HG03175 (cell line): ENCODE measurements at regions not wholly inside any gene's neighbourhood (a gene's known extent, or its start where the extent isn't known, plus 50 kb on each side); places are given as distances from the start of the nearest gene placed in this dataset.
"Not testable (repeated sequence)": the region's sequence is repeated elsewhere in the genome, so short reads cannot be mapped to it uniquely, and the experiment has no call there.

Experiments
- ATAC-seq: cut with Tn5 transposase; IDR thresholded peaks from one replicate; pipeline ENCODE4 v1.9.1; 2021; ENCODE audit warnings: mild to moderate bottlenecking, moderate library complexity; ENCODE audit not compliant: unreplicated experiment

DNA sequence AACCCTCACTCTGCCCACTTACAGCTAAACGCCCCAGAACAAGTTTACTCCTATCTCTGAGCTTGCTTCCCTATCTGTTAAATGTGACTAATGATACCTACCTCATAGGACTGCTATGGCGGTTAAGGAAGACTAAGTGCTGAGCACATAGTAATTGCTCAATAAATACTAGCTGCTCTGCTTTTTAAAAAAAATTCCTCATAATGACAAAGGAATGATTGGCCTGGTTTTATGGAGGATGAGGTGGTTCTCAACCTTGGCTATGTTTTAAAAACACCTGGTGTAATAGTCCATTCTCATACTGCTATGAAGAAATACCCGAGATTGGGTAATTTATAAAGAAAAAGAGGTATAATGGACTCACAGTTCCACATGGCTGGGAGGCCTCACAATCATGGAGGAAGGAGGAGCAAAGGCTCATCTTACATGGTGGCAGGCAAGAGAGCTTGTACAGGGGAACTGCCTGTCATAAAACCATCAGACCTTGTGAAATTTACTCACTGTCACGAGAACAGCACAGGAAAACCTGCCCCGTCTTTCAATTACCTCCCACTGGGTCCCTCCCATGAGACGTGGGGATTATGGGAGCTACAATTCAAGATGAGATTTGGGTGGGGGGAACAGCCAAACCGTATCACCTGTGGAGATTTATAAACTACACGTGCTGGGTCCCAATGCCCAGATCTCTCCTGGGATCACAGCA lies 127.2 kb upstream of the SYT13 start:
- ATAC-seq: no peak

GRCh38 chr11:45412521-45412920 lies 126.4 kb upstream of the SYT13 start:
- no peak for ATAC-seq

- ATAC-seq: no peak
These were observed 125.9 kb upstream of the SYT13 start for GRCh38 chr11:45412051-45412471.

GRCh38 chr11:45411228-45411946 lies 125.2 kb upstream of the SYT13 start:
- no peak for ATAC-seq

DNA sequence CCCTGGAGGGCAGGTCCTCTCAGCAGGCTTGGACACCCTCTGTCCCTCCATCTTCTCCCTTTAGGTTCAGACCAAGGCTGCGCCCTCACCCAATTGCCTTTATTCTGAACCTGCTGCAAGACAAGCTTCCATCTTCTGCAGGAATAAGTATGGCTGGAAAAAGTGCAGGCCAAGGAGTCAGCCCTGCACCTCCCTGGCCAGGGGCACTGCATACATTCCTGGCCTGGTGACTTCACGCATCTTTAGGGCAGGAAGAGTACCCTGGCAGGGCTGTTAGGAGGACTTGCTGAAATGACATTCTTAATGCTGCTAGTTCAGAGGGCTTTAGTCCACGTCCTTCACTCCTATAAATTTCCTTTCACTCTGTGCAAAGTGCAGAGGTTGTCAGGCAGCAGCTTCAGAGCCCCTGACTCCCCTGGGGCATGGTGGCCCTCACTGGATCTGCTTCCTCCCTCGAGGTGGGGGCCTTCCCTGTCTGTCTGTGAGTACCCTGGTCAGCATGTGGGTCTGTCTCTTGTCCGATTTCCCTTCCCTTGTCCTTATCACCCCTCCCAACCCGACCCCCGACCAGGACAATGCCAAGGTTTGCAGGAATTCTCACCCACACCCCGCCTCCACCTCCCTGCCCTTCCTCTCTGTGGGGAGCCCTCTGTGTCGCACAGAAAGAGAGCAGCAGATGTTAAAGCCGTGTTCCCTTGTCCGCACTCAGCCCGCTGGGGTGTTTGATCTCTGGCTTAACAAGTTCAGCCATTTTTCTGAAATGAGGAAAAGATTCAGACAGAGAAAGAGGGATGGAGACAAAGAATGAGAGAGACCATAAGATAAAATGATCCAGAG lies 124.5 kb upstream of the SYT13 start:
- ATAC-seq: no peak

DNA sequence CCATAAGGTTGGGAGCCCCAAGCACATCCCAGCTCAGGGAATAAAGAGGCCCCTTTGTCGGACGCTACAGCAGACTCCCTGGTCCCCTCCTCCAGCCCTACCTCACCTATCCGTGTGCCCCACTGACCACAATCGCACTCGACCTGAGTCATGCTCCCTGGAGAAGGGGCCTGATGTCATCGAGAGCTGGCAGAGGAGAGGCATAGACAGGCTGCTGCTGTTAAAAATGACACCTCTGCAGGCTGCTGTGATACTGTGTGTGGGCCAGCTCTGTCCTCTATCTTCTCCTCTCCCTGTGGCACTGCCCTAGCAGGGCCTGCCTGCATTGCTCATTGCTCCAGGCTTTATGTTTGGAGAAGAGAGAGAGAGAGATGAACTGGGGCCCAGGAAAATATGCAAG lies 123.4 kb upstream of the SYT13 start:
- ATAC-seq: no peak

- no peak for ATAC-seq
These were observed 121.1 kb upstream of the SYT13 start for GRCh38 chr11:45407226-45407625.

DNA sequence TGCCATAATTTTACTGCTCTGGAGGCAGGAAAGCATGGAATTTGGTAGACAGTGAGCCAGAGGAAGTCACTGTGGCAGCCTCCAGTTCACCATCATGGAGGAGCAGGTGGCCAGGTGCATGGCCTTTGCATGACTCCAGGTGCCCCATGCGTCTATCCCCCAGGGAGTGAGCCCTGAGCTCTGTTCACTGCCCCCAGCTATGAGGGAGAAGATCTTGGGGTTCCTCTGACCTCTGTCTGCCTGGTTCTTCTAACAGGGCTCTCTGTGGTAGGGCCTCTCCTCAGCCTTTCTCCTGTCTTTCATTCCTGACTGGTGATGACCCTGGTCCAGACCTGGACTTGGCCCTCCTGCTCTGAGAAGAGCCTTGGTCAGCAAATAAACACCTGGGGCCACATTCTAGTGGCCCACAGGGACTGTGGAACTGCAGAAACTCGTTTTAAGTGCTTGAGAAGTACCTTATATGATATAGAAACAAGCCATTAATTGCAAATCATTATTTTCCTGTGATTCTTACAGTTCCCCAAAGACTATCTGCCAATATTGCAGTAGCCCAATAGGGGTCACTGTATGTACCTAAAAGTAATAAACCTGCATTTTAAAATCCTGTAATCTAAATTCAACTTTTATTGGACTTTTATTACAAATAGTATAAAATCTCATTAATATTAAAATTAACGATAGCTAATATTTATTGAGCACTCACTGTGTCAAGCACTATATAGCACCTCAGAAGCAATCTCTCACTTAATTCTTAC lies 120.0 kb upstream of the SYT13 start:
- no peak for ATAC-seq

GRCh38 chr11:45403521-45403920 lies 117.4 kb upstream of the SYT13 start:
- not testable (repeated sequence) for ATAC-seq

GRCh38 chr11:45402049-45402630 lies 116.0 kb upstream of the SYT13 start:
- no peak for ATAC-seq

DNA sequence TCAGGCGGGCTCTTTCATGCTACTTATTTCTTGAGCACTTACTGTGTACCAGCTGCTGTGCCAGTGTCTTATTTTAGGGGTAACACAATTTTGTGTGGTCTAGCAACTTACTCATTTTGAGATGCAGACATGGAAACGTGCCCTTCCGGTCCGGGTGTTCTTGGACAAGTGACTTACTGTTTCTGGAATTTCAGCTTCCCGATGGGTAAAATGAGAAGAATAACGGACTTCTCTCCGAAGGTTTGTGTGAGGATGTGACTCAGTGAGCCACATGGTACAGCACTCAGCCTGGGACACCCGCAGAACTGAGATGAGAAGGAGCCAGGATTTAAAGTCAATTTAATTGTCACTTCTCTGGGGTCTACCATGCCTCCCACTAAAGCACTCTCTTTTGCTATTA lies 114.5 kb upstream of the SYT13 start:
- no peak for ATAC-seq

- no peak for ATAC-seq
These were observed 113.0 kb upstream of the SYT13 start for GRCh38 chr11:45399166-45399565.

- no peak for ATAC-seq
These were observed 112.2 kb upstream of the SYT13 start for GRCh38 chr11:45398325-45398724.

- ATAC-seq: no peak
These were observed 110.3 kb upstream of the SYT13 start for GRCh38 chr11:45396394-45396793.

DNA sequence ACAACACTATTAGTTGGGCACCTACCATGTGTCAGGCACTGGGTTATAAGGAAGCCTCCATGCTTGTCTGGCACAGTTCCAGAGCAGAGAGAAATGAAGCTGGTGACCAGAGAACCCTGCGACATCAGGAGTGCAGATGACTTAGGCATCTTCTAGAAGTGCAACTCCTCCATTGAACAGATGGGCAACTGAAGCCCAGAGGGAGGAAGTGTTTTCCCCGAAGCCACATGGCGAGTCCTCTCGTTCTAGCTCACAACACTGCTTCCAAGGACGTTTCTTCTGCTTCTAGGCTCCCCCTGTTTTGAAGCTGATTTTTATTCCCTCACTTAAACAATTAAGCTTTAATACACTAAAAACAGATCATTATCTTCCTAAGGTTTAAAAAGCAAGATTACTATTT lies 109.8 kb upstream of the SYT13 start:
- ATAC-seq: no peak

GRCh38 chr11:45395421-45395820 lies 109.3 kb upstream of the SYT13 start:
- no peak for ATAC-seq

GRCh38 chr11:45394294-45395085 lies 108.3 kb upstream of the SYT13 start:
- ATAC-seq: no peak

- ATAC-seq: no peak
These were observed 107.7 kb upstream of the SYT13 start for GRCh38 chr11:45393826-45394225.

GRCh38 chr11:45393334-45393733 lies 107.2 kb upstream of the SYT13 start:
- ATAC-seq: no peak

GRCh38 chr11:45392591-45393091 lies 106.5 kb upstream of the SYT13 start:
- ATAC-seq: no peak
